ENCODE measurements at regions not wholly inside any gene's neighbourhood (a gene's known extent, or its start where the extent isn't known, plus 50 kb on each side); places are given as distances from the start of the nearest gene placed in this dataset.

GRCh38 chr5:162512935-162513565 lies 445.5 kb downstream of the GABRG2 start:
- H3K79me2 ChIP-seq (replicated peaks; ENCODE audit: insufficient read depth, low read length), result no peaks in the 10 kb centered on the region
- H3K4me2 ChIP-seq (ENCODE audit: low read length), result no peak overlapping the region
- no peaks in the 10 kb centered on the region for H3K27me3 ChIP-seq (ENCODE audit: insufficient read depth, low read depth, low read length)
- no peak overlapping the region for H2AFZ ChIP-seq (ENCODE audit: low read depth, low read length)
- no peak overlapping the region for H3K9ac ChIP-seq (ENCODE audit: low read length)
- H3K36me3 ChIP-seq (ENCODE audit: insufficient read depth, low read length), result no peaks in the 10 kb centered on the region
- H3K9me2 ChIP-seq (ENCODE audit: insufficient read depth, low read length), result no peaks in the 10 kb centered on the region
- no peaks in the 10 kb centered on the region for H4K20me1 ChIP-seq (ENCODE audit: insufficient read depth)
- H3K27ac ChIP-seq (ENCODE audit: low read length), result no peak overlapping the region
- no peaks in the 10 kb centered on the region for H3F3A ChIP-seq (ENCODE audit: insufficient read depth, low read length, poor library complexity, severe bottlenecking)
- no peak overlapping the region for H3K4me3 ChIP-seq (ENCODE audit: low read length)
- no peak for TF ChIP-seq TAF1 (IDR thresholded peaks at IDR 0.05; ENCODE audit: low read depth)
- TF ChIP-seq REST (IDR thresholded peaks at IDR 0.05; ENCODE audit: borderline replicate concordance), result no peak
- no peak for TF ChIP-seq CTCF (IDR thresholded peaks at IDR 0.05; ENCODE audit: poor library complexity, severe bottlenecking)
- no peak for TF ChIP-seq RAD21 (conservative IDR thresholded peaks at IDR 0.05)
- no peak for TF ChIP-seq EP300 (conservative IDR thresholded peaks at IDR 0.05; ENCODE audit: poor library complexity, severe bottlenecking)
- TF ChIP-seq POLR2AphosphoS5 (IDR thresholded peaks at IDR 0.05), result no peak
- TF ChIP-seq SMC3 (conservative IDR thresholded peaks at IDR 0.05; ENCODE audit: poor library complexity), result no peak
- TF ChIP-seq MXI1 (conservative IDR thresholded peaks at IDR 0.05; ENCODE audit: poor library complexity, severe bottlenecking), result no peak
- TF ChIP-seq EZH2 (IDR thresholded peaks at IDR 0.05; ENCODE audit: borderline replicate concordance, insufficient read depth, low read length, poor library complexity, severe bottlenecking), result no peak
- no peaks in the 10 kb centered on the region for H3K9me3 ChIP-seq (ENCODE audit: low read length)

- H3K36me3 ChIP-seq (ENCODE audit: insufficient read depth, low read length), result no peaks in the 10 kb centered on the region
- no peaks in the 10 kb centered on the region for H3K9me2 ChIP-seq (ENCODE audit: insufficient read depth, low read length)
- H2AFZ ChIP-seq (ENCODE audit: low read depth, low read length), result no peak overlapping the region
- H3K27me3 ChIP-seq (ENCODE audit: insufficient read depth, low read depth, low read length), result no peaks in the 10 kb centered on the region
- no peaks in the 10 kb centered on the region for H3F3A ChIP-seq (ENCODE audit: insufficient read depth, low read length, poor library complexity, severe bottlenecking)
- no peaks in the 10 kb centered on the region for H4K20me1 ChIP-seq (ENCODE audit: insufficient read depth)
- no peak overlapping the region for H3K4me3 ChIP-seq (ENCODE audit: low read length)
- H3K9me3 ChIP-seq (ENCODE audit: low read length), result no peaks in the 10 kb centered on the region
- H3K4me2 ChIP-seq (ENCODE audit: low read length), result no peak overlapping the region
- no peak for TF ChIP-seq EZH2 (IDR thresholded peaks at IDR 0.05; ENCODE audit: borderline replicate concordance, insufficient read depth, low read length, poor library complexity, severe bottlenecking)
- H3K79me2 ChIP-seq (replicated peaks; ENCODE audit: insufficient read depth, low read length), result no peaks in the 10 kb centered on the region
- no peak overlapping the region for H3K27ac ChIP-seq (ENCODE audit: low read length)
- no peak overlapping the region for H3K9ac ChIP-seq (ENCODE audit: low read length)
These were observed 446.5 kb downstream of the GABRG2 start for GRCh38 chr5:162514116-162514515.

Data from neural cell (in vitro differentiated cells).